Spleen (tissue), 11 donors: ENCODE measurements at regions not wholly inside any gene's neighbourhood (a gene's known extent, or its start where the extent isn't known, plus 50 kb on each side); places are given as distances from the start of the nearest gene placed in this dataset.

ENCODE experiments used
- DNase-seq: peaks from one replicate; pipeline ENCODE4 v3.0.0-alpha.2; 2020
- H3K27ac ChIP-seq, 8 donors: fragments of 200-600 bp; sonication (generic) in 7 of 8; 1 replicate in 4 of 8; 2 replicates in 4 of 8; pipeline versions ENCODE4 v1.5.0 to v1.8.0; 2016 to 2021; ENCODE audit warnings: inconsistent platforms in 4 of 8, mild to moderate bottlenecking in 4 of 8, moderate library complexity in 1 of 8
- H3K27me3 ChIP-seq, 7 donors: fragments of 200-600 bp; sonication (generic) in 6 of 7; replicated peaks in 1 of 7; 1 replicate in 4 of 7; 2 replicates in 3 of 7; pipeline versions ENCODE4 v1.5.0 to v1.8.0; 2016 to 2021; ENCODE audit warnings: inconsistent platforms in 3 of 7, mild to moderate bottlenecking in 1 of 7
- H3K36me3 ChIP-seq, 6 donors: fragments of 200-600 bp; sonication (generic) in 5 of 6; 1 replicate in 4 of 6; 2 replicates in 2 of 6; pipeline versions ENCODE4 v1.5.0 to v1.8.0; 2016 to 2021; ENCODE audit warnings: inconsistent platforms in 2 of 6
- H3K4me1 ChIP-seq, 6 donors: fragments of 200-600 bp; sonication (generic) in 5 of 6; 1 replicate in 3 of 6; 2 replicates in 3 of 6; pipeline versions ENCODE4 v1.5.0 to v1.8.0; 2016 to 2021; ENCODE audit warnings: inconsistent platforms in 3 of 6
- H3K4me3 ChIP-seq, 8 donors: fragments of 200-600 bp; sonication (generic) in 7 of 8; 1 replicate in 4 of 8; 2 replicates in 4 of 8; pipeline versions ENCODE4 v1.5.0 to v1.8.0; 2016 to 2021; ENCODE audit warnings: inconsistent platforms in 4 of 8, mild to moderate bottlenecking in 4 of 8, moderate library complexity in 2 of 8
- H3K9me3 ChIP-seq, 8 donors: fragments of 200-600 bp; sonication (generic) in 7 of 8; 1 replicate in 4 of 8; 2 replicates in 4 of 8; pipeline versions ENCODE4 v1.5.0 to v1.8.0; 2016 to 2021; ENCODE audit warnings: inconsistent platforms in 4 of 8
- CTCF ChIP-seq, 11 experiments: fragments of 200-600 bp in 7 of 11; fragments of 450-650 bp in 4 of 11; sonication (generic) in 4 of 11; IDR thresholded peaks in 8 of 11; conservative IDR thresholded peaks in 3 of 11; 1 replicate in 7 of 11; 2 replicates in 4 of 11; pipeline versions ENCODE4 v1.4.0 to v1.8.0; 2016 to 2021; ENCODE audit warnings: antibody characterized with exemption in 11 of 11, inconsistent platforms in 4 of 11, mild to moderate bottlenecking in 1 of 11
- POLR2A ChIP-seq, 3 donors: fragments of 450-650 bp; IDR thresholded peaks; one replicate each; pipeline ENCODE4 v1.5.1; 2017; ENCODE audit warnings: antibody characterized with exemption in 3 of 3, mild to moderate bottlenecking in 1 of 3
- POLR2AphosphoS5 ChIP-seq, 3 donors: sonication (generic); formaldehyde crosslinking; IDR thresholded peaks; one replicate each; pipeline ENCODE4 v1.5.1; 2017; ENCODE audit warnings: antibody characterized with exemption in 3 of 3
- WGBS, 5 donors: extraction: QIAGEN DNeasy Blood & Tissue Kit in 3 of 5; methylation state at CpG; one replicate each; pipeline versions ENCODE4 v1.1.5 to v1.1.7; 2013 to 2018; 5-methylcytosine and 5-hydroxymethylcytosine counted together
- intact Hi-C: fragments of 100-400 bp; cut with DNase I; formaldehyde crosslinking; loops from one replicate; pipeline ENCODE4 v1.15.0; 2023; ENCODE audit warnings: low total_unique reads
- donor health status: healthy with polysubstance abuse.
- donor health status: DM: no; HTN: no; CAD: no; lungs with moderate emphysema.
- donor health status: DM: no; HTN: no; CAD: no.
- donor health status: Bipolar disorder and iron deficiency.
- donor health status: healthy.
- donor health status: DM: no; HTN: no; CAD: no.
- donor health status: DM: yes; HTN: yes; CAD: no.

GRCh38 chr16:7964167-7964566, 626.1 kb downstream of the TMEM114 start:
- Histone ChIP-seq H3K27me3 (no peaks in the 10 kb centered on the region), H3K36me3 (no peaks in the 10 kb centered on the region), H3K9me3 (peaks cover 0 to 3% (median 0%) of the 10 kb centered on the region in 8 donors), H3K4me1 (no peaks in the 10 kb centered on the region), H3K27ac (no peak overlapping the region), H3K4me3 (no peak overlapping the region)
- intact Hi-C loops, result no loop called here
- WGBS, 5 donors, result 61 to 72% (median 65%) methylated on average over 6 of the region's 6 CpGs
- no peak for TF ChIP-seq POLR2AphosphoS5 (IDR thresholded peaks at IDR 0.05)
- DNase-seq, result no peak

GRCh38 chr16:7962091-7962879, 628.0 kb downstream of the TMEM114 start:
- TF ChIP-seq POLR2A (IDR thresholded peaks at IDR 0.05) (no peak), POLR2AphosphoS5 (IDR thresholded peaks at IDR 0.05) (no peak), CTCF (IDR thresholded peaks at IDR 0.05 in 8 of 11, conservative IDR thresholded peaks at IDR 0.05 in 3 of 11) (no peak)
- intact Hi-C loops, result no loop called here
- Histone ChIP-seq H3K9me3 (peaks cover 0 to 3% (median 0%) of the 10 kb centered on the region in 8 donors), H3K36me3 (no peaks in the 10 kb centered on the region), H3K4me1 (no peaks in the 10 kb centered on the region), H3K27me3 (no peaks in the 10 kb centered on the region), H3K4me3 (no peak overlapping the region), H3K27ac (no peak overlapping the region)
- WGBS, 5 donors, result 76 to 87% (median 83%) methylated on average over 9 of the region's 9 CpGs
- no peak for DNase-seq

- TF ChIP-seq POLR2A (IDR thresholded peaks at IDR 0.05) (no peak), POLR2AphosphoS5 (IDR thresholded peaks at IDR 0.05) (no peak), CTCF (IDR thresholded peaks at IDR 0.05 in 8 of 11, conservative IDR thresholded peaks at IDR 0.05 in 3 of 11) (no peak)
- H3K9me3 ChIP-seq, result peaks cover 0 to 7% (median 2%) of the 10 kb centered on the region in 8 donors
- intact Hi-C loops, result no loop called here
- H3K36me3 ChIP-seq, result no peaks in the 10 kb centered on the region
- no peaks in the 10 kb centered on the region for H3K27me3 ChIP-seq
- WGBS, 5 donors, result 72 to 93% (median 82%) methylated on average over 3 of the region's 3 CpGs
- no peaks in the 10 kb centered on the region for H3K4me1 ChIP-seq
- no peak overlapping the region for H3K27ac ChIP-seq
- no peak for DNase-seq
- no peak overlapping the region for H3K4me3 ChIP-seq
These were observed 624.5 kb downstream of the RBFOX1 start for GRCh38 chr16:7957151-7957550.

- Histone ChIP-seq H3K9me3 (peaks cover 0 to 15% (median 2%) of the 10 kb centered on the region in 8 donors), H3K36me3 (no peaks in the 10 kb centered on the region), H3K4me3 (no peak overlapping the region), H3K4me1 (no peaks in the 10 kb centered on the region), H3K27me3 (no peaks in the 10 kb centered on the region), H3K27ac (no peak overlapping the region)
- intact Hi-C loops, result no loop called here
- DNase-seq, result no peak
- no peak for TF ChIP-seq POLR2AphosphoS5 (IDR thresholded peaks at IDR 0.05)
- no peak for TF ChIP-seq POLR2A (IDR thresholded peaks at IDR 0.05)
- no peak for TF ChIP-seq CTCF (IDR thresholded peaks at IDR 0.05 in 8 of 11, conservative IDR thresholded peaks at IDR 0.05 in 3 of 11)
- WGBS, 5 donors, result 68 to 95% (median 87%) methylated on average over 1 of the region's 1 CpG
These were observed 620.7 kb downstream of the RBFOX1 start for GRCh38 chr16:7953360-7953759.
